KMS-11 (cell line): ENCODE measurements at regions not wholly inside any gene's neighbourhood (a gene's known extent, or its start where the extent isn't known, plus 50 kb on each side); places are given as distances from the start of the nearest gene placed in this dataset.
A peak's percentile ranks its signal among the peaks of the same experiment; 100 is the strongest.

Source experiments
- H2AFZ ChIP-seq: fragments of 200-600 bp; sonication (generic); 2 replicates; pipeline ENCODE4 v1.6.1; 2016; ENCODE audit warnings: antibody characterized with exemption, mixed run types, low read depth
- H3K27ac ChIP-seq: fragments of 200-600 bp; sonication (generic); 2 replicates; pipeline ENCODE4 v1.6.1; 2016; ENCODE audit warnings: mild to moderate bottlenecking, mixed run types
- H3K27me3 ChIP-seq: fragments of 200-600 bp; sonication (generic); 2 replicates; pipeline ENCODE4 v1.6.1; 2017; ENCODE audit warnings: mild to moderate bottlenecking, low read depth, mixed run types, moderate library complexity; ENCODE audit not compliant: insufficient read depth
- H3K36me3 ChIP-seq: fragments of 200-600 bp; sonication (generic); 2 replicates; pipeline ENCODE4 v1.6.1; 2017; ENCODE audit warnings: mild to moderate bottlenecking, mixed run types; ENCODE audit not compliant: insufficient read depth
- H3K4me1 ChIP-seq: fragments of 200-600 bp; sonication (generic); 2 replicates; pipeline ENCODE4 v1.6.1; 2016; ENCODE audit warnings: mild to moderate bottlenecking, low read depth, mixed run types; ENCODE audit not compliant: poor library complexity, severe bottlenecking
- H3K4me2 ChIP-seq: fragments of 200-600 bp; sonication (generic); 2 replicates; pipeline ENCODE4 v1.7.0; 2016; ENCODE audit warnings: mild to moderate bottlenecking, mixed run types
- H3K4me3 ChIP-seq: fragments of 200-600 bp; sonication (generic); IDR thresholded peaks from 2 replicates; pipeline ENCODE4 v1.6.1; 2017; ENCODE audit warnings: low read depth, low read length, mixed read lengths; ENCODE audit not compliant: insufficient read depth
- H3K79me2 ChIP-seq: fragments of 200-600 bp; sonication (generic); 2 replicates; pipeline ENCODE4 v1.6.1; 2016; ENCODE audit warnings: low read depth, mixed run types; ENCODE audit not compliant: insufficient read depth
- H3K9ac ChIP-seq: fragments of 200-600 bp; sonication (generic); 2 replicates; pipeline ENCODE4 v1.6.1; 2016; ENCODE audit warnings: mild to moderate bottlenecking, mixed run types
- H4K20me1 ChIP-seq: fragments of 200-600 bp; sonication (generic); 2 replicates; pipeline ENCODE4 v1.6.1; 2016; ENCODE audit warnings: mild to moderate bottlenecking, mixed run types; ENCODE audit not compliant: insufficient read depth
- TF ChIP-seq, protein P1 (sequence below): fragments of 200-600 bp; sonication (generic); conservative IDR thresholded peaks from 2 replicates; pipeline ENCODE4 v1.6.1; 2017; ENCODE audit warnings: low read depth, mild to moderate bottlenecking, antibody characterized with exemption, low read length, moderate library complexity, mixed read lengths

DNA sequence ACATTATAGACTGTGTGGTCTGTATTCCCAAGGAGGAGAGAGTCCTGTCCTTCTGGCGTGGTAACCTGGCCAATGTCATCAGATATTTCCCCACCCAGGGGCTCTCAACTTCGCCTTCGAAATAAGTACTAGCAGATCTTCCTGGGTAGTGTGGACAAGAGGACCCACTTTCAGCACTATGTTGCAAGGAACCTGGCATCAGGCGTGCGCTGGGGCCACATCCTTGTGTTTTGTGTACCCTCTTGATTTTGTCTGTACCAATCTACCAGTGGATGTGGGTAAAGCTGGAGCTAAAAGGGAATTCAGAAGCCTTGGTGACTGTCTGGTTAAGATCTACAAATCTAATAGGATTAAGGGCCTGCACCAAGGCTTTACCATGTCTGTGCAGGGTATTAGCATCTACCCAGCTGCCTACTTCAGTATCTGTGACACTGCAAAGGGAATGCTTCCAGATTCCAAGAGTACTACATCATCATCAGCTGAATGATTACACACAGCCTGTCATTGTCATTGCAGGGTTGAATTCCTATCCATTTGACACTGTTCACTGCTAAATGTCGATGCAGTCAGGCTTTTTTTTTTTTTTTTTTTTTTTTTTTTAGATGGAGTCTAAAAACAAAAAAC, 148.0 kb downstream of the PRR20E start:
- no peaks in the 10 kb centered on the region for H4K20me1 ChIP-seq
- no peaks in the 10 kb centered on the region for H3K4me1 ChIP-seq
- no peaks in the 10 kb centered on the region for H3K36me3 ChIP-seq
- H3K4me3 ChIP-seq = no peak overlapping the region
- no peak overlapping the region for H3K27ac ChIP-seq
- no peak overlapping the region for H3K4me2 ChIP-seq
- H3K9ac ChIP-seq = no peak overlapping the region
- H3K79me2 ChIP-seq = no peaks in the 10 kb centered on the region
- TF ChIP-seq, protein P1, sequence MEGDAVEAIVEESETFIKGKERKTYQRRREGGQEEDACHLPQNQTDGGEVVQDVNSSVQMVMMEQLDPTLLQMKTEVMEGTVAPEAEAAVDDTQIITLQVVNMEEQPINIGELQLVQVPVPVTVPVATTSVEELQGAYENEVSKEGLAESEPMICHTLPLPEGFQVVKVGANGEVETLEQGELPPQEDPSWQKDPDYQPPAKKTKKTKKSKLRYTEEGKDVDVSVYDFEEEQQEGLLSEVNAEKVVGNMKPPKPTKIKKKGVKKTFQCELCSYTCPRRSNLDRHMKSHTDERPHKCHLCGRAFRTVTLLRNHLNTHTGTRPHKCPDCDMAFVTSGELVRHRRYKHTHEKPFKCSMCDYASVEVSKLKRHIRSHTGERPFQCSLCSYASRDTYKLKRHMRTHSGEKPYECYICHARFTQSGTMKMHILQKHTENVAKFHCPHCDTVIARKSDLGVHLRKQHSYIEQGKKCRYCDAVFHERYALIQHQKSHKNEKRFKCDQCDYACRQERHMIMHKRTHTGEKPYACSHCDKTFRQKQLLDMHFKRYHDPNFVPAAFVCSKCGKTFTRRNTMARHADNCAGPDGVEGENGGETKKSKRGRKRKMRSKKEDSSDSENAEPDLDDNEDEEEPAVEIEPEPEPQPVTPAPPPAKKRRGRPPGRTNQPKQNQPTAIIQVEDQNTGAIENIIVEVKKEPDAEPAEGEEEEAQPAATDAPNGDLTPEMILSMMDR = no peak
- H2AFZ ChIP-seq = no peak overlapping the region
- no peaks in the 10 kb centered on the region for H3K27me3 ChIP-seq

DNA sequence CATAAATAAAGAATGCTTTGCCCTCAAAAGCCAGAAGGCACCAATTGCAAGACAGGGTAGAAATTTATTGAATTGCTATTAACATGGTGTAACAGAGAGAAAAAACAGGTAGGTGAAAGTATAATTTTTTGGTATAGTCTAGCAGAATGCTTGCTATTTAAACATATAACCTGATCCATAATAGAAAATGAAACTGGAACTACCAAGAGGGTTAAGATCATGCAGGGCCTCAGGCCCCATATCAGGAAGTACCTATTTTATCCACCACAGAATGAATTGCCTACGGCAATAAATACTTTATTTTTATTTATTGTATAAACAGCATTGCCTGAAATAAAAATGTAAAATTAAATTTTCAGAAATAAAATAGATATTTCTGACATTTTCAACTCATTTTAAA, 159.5 kb downstream of the PRR20E start:
- no peaks in the 10 kb centered on the region for H3K27me3 ChIP-seq
- H3K9ac ChIP-seq = no peak overlapping the region
- H3K79me2 ChIP-seq = no peaks in the 10 kb centered on the region
- TF ChIP-seq, protein P1 = no peak
- H3K4me3 ChIP-seq = no peak overlapping the region
- no peaks in the 10 kb centered on the region for H3K36me3 ChIP-seq
- H4K20me1 ChIP-seq = no peaks in the 10 kb centered on the region
- H3K27ac ChIP-seq = no peak overlapping the region; the same call in 1 of the 2 replicates
- H3K4me2 ChIP-seq = 0 out of 2 replicates have a peak overlapping the region, but pooled peaks have one; percentile 42
- peak overlapping the region; percentile 44; the same call in 1 of the 2 replicates for H2AFZ ChIP-seq
- peaks cover 18% of the 10 kb centered on the region for H3K4me1 ChIP-seq

DNA sequence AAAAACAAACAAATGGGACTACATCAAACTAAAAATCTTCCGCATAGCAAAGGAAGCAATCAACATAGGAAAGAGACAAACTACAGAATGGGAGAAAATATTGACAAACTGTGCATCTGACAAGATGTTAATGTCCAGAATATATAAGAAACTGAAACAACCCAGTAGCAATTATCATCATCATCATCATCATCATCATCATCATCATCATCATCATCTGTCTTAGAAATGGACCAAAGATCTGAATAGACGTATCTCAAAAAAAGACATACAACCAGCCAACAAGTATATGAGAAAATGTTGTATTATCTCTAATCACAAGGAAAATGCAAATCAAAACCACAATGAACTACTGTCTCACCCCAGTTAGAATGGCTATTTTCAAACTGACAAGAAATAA, 173.9 kb downstream of the PRR20E start:
- Histone ChIP-seq H3K4me1 (no peaks in the 10 kb centered on the region), H3K27ac (no peak overlapping the region), H3K4me3 (no peak overlapping the region), H4K20me1 (no peaks in the 10 kb centered on the region), H3K9ac (no peak overlapping the region), H2AFZ (no peak overlapping the region), H3K36me3 (no peaks in the 10 kb centered on the region), H3K4me2 (no peak overlapping the region), H3K27me3 (no peaks in the 10 kb centered on the region), H3K79me2 (no peaks in the 10 kb centered on the region)
- TF ChIP-seq, protein P1 = no peak

DNA sequence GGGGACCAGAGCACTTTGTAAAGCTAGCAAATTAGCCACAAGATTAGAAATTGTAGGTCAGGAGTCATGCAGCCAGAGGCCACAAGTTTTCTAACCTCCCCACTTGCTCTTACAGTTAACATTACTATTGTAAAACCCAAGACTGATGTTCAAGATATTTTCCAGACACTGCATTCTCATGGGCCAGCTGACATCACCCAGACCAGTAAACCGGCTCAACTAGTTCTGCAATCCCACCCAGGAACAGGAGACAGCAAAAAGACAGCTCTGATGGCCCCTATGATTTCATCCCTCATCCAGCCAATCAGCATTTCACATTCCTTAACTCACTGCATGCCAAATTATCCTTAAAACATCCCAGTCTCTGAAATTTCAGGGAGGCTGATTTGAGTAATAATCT, 178.5 kb downstream of the PRR20E start:
- no peaks in the 10 kb centered on the region for H3K79me2 ChIP-seq
- H3K27ac ChIP-seq = no peak overlapping the region
- no peaks in the 10 kb centered on the region for H4K20me1 ChIP-seq
- TF ChIP-seq, protein P1 = no peak
- H3K4me1 ChIP-seq = no peaks in the 10 kb centered on the region
- H3K9ac ChIP-seq = no peak overlapping the region
- no peak overlapping the region for H2AFZ ChIP-seq
- no peak overlapping the region for H3K4me2 ChIP-seq
- H3K4me3 ChIP-seq = no peak overlapping the region
- H3K27me3 ChIP-seq = no peaks in the 10 kb centered on the region
- no peaks in the 10 kb centered on the region for H3K36me3 ChIP-seq
